K562 (cell line): ENCODE measurements at regions not wholly inside any gene's neighbourhood (a gene's known extent, or its start where the extent isn't known, plus 50 kb on each side); places are given as distances from the start of the nearest gene placed in this dataset.

Experiments
- ATAC-seq: fragments of 200-7000 bp; cut with Tn5 transposase; 3 replicates; pipeline ENCODE4 v1.9.1; 2020; ENCODE audit warnings: moderate library complexity
- BruUV-seq: library from RNA; stranded (reverse); fragments of 400-500 nt; replicated peaks from 2 replicates; lab custom pipeline; 2021; lab: Mats Ljungman, UMichigan
- CTCF ChIA-PET: fragments of 300-600 bp; formaldehyde crosslinking; extraction: SDS; loops from one replicate; lab custom pipeline; 2021; ENCODE audit warnings: low intra/inter-chr PET ratio; lab: Yijun Ruan, JAX
- POLR2A ChIA-PET: fragments of 300-600, 350-650 bp; sonication (Branson Sonifier 250); formaldehyde crosslinking; extraction: SDS; loops from one replicate; lab custom pipeline; 2021; ENCODE audit warnings: antibody characterized with exemption, inconsistent platforms; lab: Yijun Ruan, JAX
- DNase-seq, 4 experiments: peaks; one replicate each; pipeline versions ENCODE4 v3.0.0 to v3.0.0-alpha.2; 2011 to 2018; ENCODE audit warnings: low spot score in 3 of 4, mixed read lengths in 3 of 4; ENCODE audit errors: extremely low read depth in 1 of 4
- FAIRE-seq: peaks from 2 replicates; lab custom pipeline; 2011; peaks lifted over from hg19 to GRCh38; lab: Jason Lieb, UNC
- H2AFZ ChIP-seq: 2 replicates; pipeline ENCODE4 v1.6.0; 2011; ENCODE audit warnings: low read depth, low read length, control low read depth, inconsistent platforms
- H3K27ac ChIP-seq: fragments of 200-600 bp; 3 replicates; pipeline ENCODE4 v1.8.0; 2011; ENCODE audit warnings: low read depth, mild to moderate bottlenecking, control low read depth, inconsistent platforms, low read length, moderate library complexity, mixed read lengths; ENCODE audit errors: extremely low read depth
- H3K27me3 ChIP-seq, 2 experiments: fragments of 300-600 bp in 1 of 2; 2 replicates in 1 of 2; 3 replicates in 1 of 2; pipeline versions ENCODE4 v1.6.0 to v1.8.0; 2011; ENCODE audit warnings: inconsistent platforms in 2 of 2, low read length in 2 of 2, mild to moderate bottlenecking in 1 of 2, mixed read lengths in 1 of 2, moderate library complexity in 1 of 2; ENCODE audit not compliant: control insufficient read depth in 2 of 2, insufficient read depth in 2 of 2
- H3K36me3 ChIP-seq: fragments of 300-600 bp; 3 replicates; pipeline ENCODE4 v1.8.0; 2011; ENCODE audit warnings: mild to moderate bottlenecking, low read length, inconsistent platforms; ENCODE audit not compliant: control insufficient read depth, insufficient read depth
- H3K4me1 ChIP-seq, 2 experiments: fragments of 200-600 bp in 1 of 2; replicated peaks in 1 of 2; 2 replicates in 1 of 2; 3 replicates in 1 of 2; pipeline versions ENCODE4 v1.5.1 to v1.8.0; 2011; ENCODE audit warnings: inconsistent platforms in 2 of 2, low read length in 2 of 2, mild to moderate bottlenecking in 1 of 2, mixed read lengths in 1 of 2, moderate library complexity in 1 of 2; ENCODE audit not compliant: control insufficient read depth in 2 of 2, insufficient read depth in 2 of 2
- H3K4me2 ChIP-seq: 2 replicates; pipeline ENCODE4 v1.6.1; 2011; ENCODE audit warnings: low read length, control low read depth, inconsistent platforms, mixed read lengths; ENCODE audit not compliant: insufficient read depth
- H3K4me3 ChIP-seq: fragments of 200-600 bp; sonication (generic), shearing (Covaris generic); 2 replicates; pipeline ENCODE4 v1.5.1; 2016; ENCODE audit warnings: control low read depth, inconsistent platforms
- H3K79me2 ChIP-seq: fragments of 200-600 bp; 3 replicates; pipeline ENCODE4 v1.8.0; 2011; ENCODE audit warnings: low read length, inconsistent platforms; ENCODE audit not compliant: control insufficient read depth, insufficient read depth
- H3K9ac ChIP-seq, 2 experiments: 2 replicates each; pipeline versions ENCODE4 v1.6.0 to v1.6.1; 2011; ENCODE audit warnings: low read depth in 2 of 2, low read length in 2 of 2, control low read depth in 1 of 2, inconsistent platforms in 1 of 2, mild to moderate bottlenecking in 1 of 2, mixed read lengths in 1 of 2; ENCODE audit not compliant: insufficient read depth in 1 of 2
- H3K9me1 ChIP-seq: one replicate; pipeline ENCODE4 v1.6.0; 2011; ENCODE audit warnings: inconsistent platforms, mild to moderate bottlenecking, low read length, moderate library complexity; ENCODE audit not compliant: control insufficient read depth, insufficient read depth
- H3K9me3 ChIP-seq: replicated peaks from 2 replicates; pipeline ENCODE4 v1.5.1; 2011; ENCODE audit warnings: low read depth, low read length, inconsistent platforms; ENCODE audit not compliant: control insufficient read depth, insufficient read depth
- H4K20me1 ChIP-seq: replicated peaks from 2 replicates; pipeline ENCODE4 v1.6.1; 2011; ENCODE audit warnings: low read length, inconsistent platforms, mixed read lengths; ENCODE audit not compliant: control insufficient read depth, insufficient read depth
- PREB ChIP-seq: sonication (generic); formaldehyde crosslinking; IDR thresholded peaks from 2 replicates; pipeline ENCODE4 v1.8.1; 2023; ENCODE audit warnings: mild to moderate bottlenecking, missing genetic modification reagents
- TCF7 ChIP-seq: sonication (generic); IDR thresholded peaks from 2 replicates; pipeline ENCODE4 v1.6.1; 2016; ENCODE audit warnings: antibody characterized with exemption, borderline replicate concordance
- ZNF41 ChIP-seq: fragments of 250-450 bp; sonication (Bioruptor Pico); conservative IDR thresholded peaks from 2 replicates; pipeline ENCODE4 v1.4.0; 2020; ENCODE audit warnings: mild to moderate bottlenecking
- ZNF512 ChIP-seq: IDR thresholded peaks from 2 replicates; pipeline ENCODE4 v1.6.1; 2016; ENCODE audit warnings: missing genetic modification characterization, missing compliant biosample characterization
- WGBS: fragments of 100-300 bp; shearing (Covaris generic); methylation state at CpG from one replicate; pipeline ENCODE4 v1.1.6; 2016; ENCODE audit warnings: low coverage, mixed read lengths; ENCODE audit not compliant: insufficient coverage; ENCODE audit errors: missing lambda C conversion rate; 5-methylcytosine and 5-hydroxymethylcytosine counted together
- in situ Hi-C: fragments of 300-500 bp; cut with MboI; formaldehyde crosslinking; loops from 4 replicates; pipeline ENCODE4 v1.15.0; 2018; ENCODE audit warnings: inconsistent platforms, mixed read lengths
- intact Hi-C: fragments of 100-400 bp; cut with micrococcal nuclease; formaldehyde crosslinking; loops from 2 replicates; pipeline ENCODE4 v1.14.2; 2022

DNA sequence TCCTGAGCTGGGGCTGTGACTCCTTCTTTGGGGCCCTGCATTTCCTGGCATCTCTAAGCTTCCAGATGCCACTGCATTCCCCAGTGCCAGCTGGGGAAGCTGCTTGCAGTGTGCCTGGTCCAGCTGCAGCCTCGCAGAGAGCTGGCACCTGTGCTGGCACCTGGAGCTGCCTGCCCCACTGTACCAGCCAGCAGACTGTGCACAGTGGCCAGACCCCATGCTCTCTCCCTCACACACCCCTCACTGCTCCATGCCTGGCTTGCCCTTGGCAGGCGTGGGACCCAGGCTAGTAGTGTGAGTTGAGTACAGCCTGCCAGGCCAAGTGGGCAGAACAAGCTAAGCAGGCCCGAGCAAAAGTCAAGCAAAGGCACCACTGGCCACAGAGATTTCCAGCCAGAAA lies 327.5 kb downstream of the NDFIP2 start:
- BruUV-seq = no TSS peak
- Histone ChIP-seq H3K27ac (no peak overlapping the region), H3K4me2 (no peak overlapping the region), H3K36me3 (no peaks in the 10 kb centered on the region), H3K79me2 (no peaks in the 10 kb centered on the region), H3K9me1 (no peaks in the 10 kb centered on the region), H3K9ac (no peak overlapping the region), H2AFZ (no peak overlapping the region), H3K4me1 (no peaks in the 10 kb centered on the region), H4K20me1 (no peaks in the 10 kb centered on the region), H3K4me3 (no peak overlapping the region), H3K27me3 (no peaks in the 10 kb centered on the region), H3K9me3 (no peaks in the 10 kb centered on the region)
- FAIRE-seq (no peak), ATAC-seq (no peak), DNase-seq (no peak)
- in situ Hi-C loops (no loop called here), intact Hi-C loops (no loop called here)
- CTCF ChIA-PET = no interaction called here
- WGBS = 0% methylated on average over 2 of the region's 3 CpGs
- TF ChIP-seq ZNF41 (CRISPR knock-in tag) = no peak
- POLR2A ChIA-PET = no interaction called here

- TF ChIP-seq TCF7 (no peak), ZNF512 (tag) (no peak), PREB (CRISPR knock-in tag) (no peak)
- ChIA-PET CTCF (no interaction called here), POLR2A (no interaction called here)
- H3K79me2 ChIP-seq = no peaks in the 10 kb centered on the region
- H3K36me3 ChIP-seq = no peaks in the 10 kb centered on the region
- intact Hi-C loops = no loop called here
- no peaks in the 10 kb centered on the region for H3K9me3 ChIP-seq
- 0% methylated on average over 4 of the region's 5 CpGs for WGBS
- H3K4me1 ChIP-seq = no peaks in the 10 kb centered on the region
- H3K27me3 ChIP-seq = no peaks in the 10 kb centered on the region
- H4K20me1 ChIP-seq = no peaks in the 10 kb centered on the region
- DNase-seq (no peak), ATAC-seq (no peak), FAIRE-seq (no peak)
- H3K9ac ChIP-seq = no peak overlapping the region
- no peak overlapping the region for H2AFZ ChIP-seq
- H3K4me3 ChIP-seq = no peak overlapping the region
- H3K27ac ChIP-seq = no peak overlapping the region
- BruUV-seq = no TSS peak
- in situ Hi-C loops = no loop called here
- no peak overlapping the region for H3K4me2 ChIP-seq
- no peaks in the 10 kb centered on the region for H3K9me1 ChIP-seq
These were observed 326.6 kb downstream of the NDFIP2 start for GRCh38 chr13:79807554-79807953.
